GM23338 (cell line): ENCODE measurements at regions not wholly inside any gene's neighbourhood (a gene's known extent, or its start where the extent isn't known, plus 50 kb on each side); places are given as distances from the start of the nearest gene placed in this dataset.

ENCODE experiments used
- CTCF ChIP-seq, 2 experiments: fragments of 200-600 bp in 1 of 2; sonication (generic) in 1 of 2; conservative IDR thresholded peaks; 2 replicates each; pipeline versions ENCODE4 v1.5.1 to v1.6.1; 2016 to 2017; ENCODE audit warnings: antibody characterized with exemption in 2 of 2, low read depth in 2 of 2, mild to moderate bottlenecking in 2 of 2, moderate library complexity in 1 of 2
- EZH2 ChIP-seq: fragments of 200-600 bp; sonication (generic); IDR thresholded peaks from one replicate; pipeline ENCODE4 v1.8.0; 2017; ENCODE audit warnings: antibody characterized with exemption, mild to moderate bottlenecking, low read depth; ENCODE audit not compliant: unreplicated experiment
- POLR2AphosphoS5 ChIP-seq: IDR thresholded peaks from 2 replicates; pipeline ENCODE4 v1.6.1; 2016; ENCODE audit warnings: antibody characterized with exemption, low read depth
- REST ChIP-seq: IDR thresholded peaks from one replicate; pipeline ENCODE4 v1.6.1; 2018; ENCODE audit warnings: antibody characterized with exemption; ENCODE audit not compliant: unreplicated experiment

- no peak for TF ChIP-seq CTCF (conservative IDR thresholded peaks at IDR 0.05; ENCODE audit: low read depth in 2 of 2)
- TF ChIP-seq EZH2, result no peak
- TF ChIP-seq REST, result no peak
- TF ChIP-seq POLR2AphosphoS5, result no peak
These were observed 402.1 kb downstream of the KIF16B start for GRCh38 chr20:16171180-16171579.
